ENCODE measurements at regions not wholly inside any gene's neighbourhood (a gene's known extent, or its start where the extent isn't known, plus 50 kb on each side); places are given as distances from the start of the nearest gene placed in this dataset.

DNA sequence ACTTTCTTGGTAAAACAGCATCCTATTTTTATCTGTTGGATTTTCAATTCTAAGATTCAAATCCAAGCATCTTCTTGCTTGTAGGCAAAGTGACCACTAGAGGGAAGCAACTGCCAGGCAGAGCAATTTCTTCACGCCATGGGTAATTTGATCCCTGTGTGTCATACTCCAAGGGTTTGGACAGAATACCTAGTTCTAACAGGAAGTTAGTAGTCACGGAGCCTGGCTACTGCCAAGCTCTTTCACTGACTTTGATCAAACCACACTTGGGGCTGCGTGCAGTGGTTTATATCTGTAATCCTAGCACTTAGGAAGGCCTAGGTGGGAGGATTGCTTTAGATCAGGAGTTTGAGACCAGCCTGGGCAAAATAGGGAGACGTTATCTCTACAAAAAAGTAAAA lies 473.6 kb upstream of the TNC start:
- H3K36me3 ChIP-seq (ENCODE audit: control insufficient read depth, insufficient read depth, low read length), result no peaks in the 10 kb centered on the region
- no peak overlapping the region for H3K9ac ChIP-seq (ENCODE audit: low read length)
- no peak overlapping the region for H3K4me3 ChIP-seq (ENCODE audit: low read length)
- H3K27ac ChIP-seq (ENCODE audit: low read depth, low read length), result no peak overlapping the region
- H3K4me1 ChIP-seq (ENCODE audit: control insufficient read depth, insufficient read depth, low read length), result peaks cover 3% of the 10 kb centered on the region
- H3K27me3 ChIP-seq (ENCODE audit: control insufficient read depth, insufficient read depth, low read length), result no peaks in the 10 kb centered on the region

GRCh38 chr9:115593587-115594091 lies 475.7 kb upstream of the TNC start:
- Histone ChIP-seq H3K4me3 (ENCODE audit: low read length) (no peak overlapping the region), H3K36me3 (ENCODE audit: control insufficient read depth, insufficient read depth, low read length) (no peaks in the 10 kb centered on the region), H3K27me3 (ENCODE audit: control insufficient read depth, insufficient read depth, low read length) (no peaks in the 10 kb centered on the region), H3K9ac (ENCODE audit: low read length) (no peak overlapping the region), H3K27ac (ENCODE audit: low read depth, low read length) (no peak overlapping the region), H3K4me1 (ENCODE audit: control insufficient read depth, insufficient read depth, low read length) (peaks cover 3% of the 10 kb centered on the region)

DNA sequence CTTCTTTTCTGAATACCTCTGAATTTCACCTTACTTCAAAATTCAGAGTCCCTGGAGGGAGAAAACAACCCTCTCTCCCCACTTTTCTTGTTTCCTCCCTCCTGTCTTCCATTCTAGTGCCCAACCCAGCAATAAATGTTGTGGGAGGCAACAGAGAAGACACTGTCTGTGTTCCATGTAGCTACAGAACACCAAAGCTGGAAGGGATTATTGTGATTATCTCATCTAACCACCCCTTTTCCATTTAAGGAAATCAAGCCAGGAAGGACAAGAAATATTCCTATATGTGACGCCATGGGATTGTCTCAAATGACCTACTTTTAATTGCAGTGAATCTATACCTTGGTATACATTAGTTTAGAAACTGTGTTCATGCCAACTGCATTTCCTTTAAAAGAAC lies 476.6 kb upstream of the TNC start:
- Histone ChIP-seq H3K27me3 (ENCODE audit: control insufficient read depth, insufficient read depth, low read length) (no peaks in the 10 kb centered on the region), H3K27ac (ENCODE audit: low read depth, low read length) (no peak overlapping the region), H3K4me1 (ENCODE audit: control insufficient read depth, insufficient read depth, low read length) (peaks cover 7% of the 10 kb centered on the region), H3K36me3 (ENCODE audit: control insufficient read depth, insufficient read depth, low read length) (no peaks in the 10 kb centered on the region), H3K4me3 (ENCODE audit: low read length) (no peak overlapping the region), H3K9ac (ENCODE audit: low read length) (no peak overlapping the region)

GRCh38 chr9:115596021-115596745 lies 478.2 kb upstream of the TNC start:
- no peaks in the 10 kb centered on the region for H3K27me3 ChIP-seq (ENCODE audit: control insufficient read depth, insufficient read depth, low read length)
- no peak overlapping the region for H3K27ac ChIP-seq (ENCODE audit: low read depth, low read length)

GRCh38 chr9:115596746-115597080 lies 478.8 kb upstream of the TNC start:
- Histone ChIP-seq H3K4me1 (ENCODE audit: control insufficient read depth, insufficient read depth, low read length) (peaks cover 10% of the 10 kb centered on the region), H3K36me3 (ENCODE audit: control insufficient read depth, insufficient read depth, low read length) (no peaks in the 10 kb centered on the region), H3K4me3 (ENCODE audit: low read length) (no peak overlapping the region), H3K27ac (ENCODE audit: low read depth, low read length) (no peak overlapping the region), H3K27me3 (ENCODE audit: control insufficient read depth, insufficient read depth, low read length) (no peaks in the 10 kb centered on the region), H3K9ac (ENCODE audit: low read length) (no peak overlapping the region)

More at GRCh38 chr9:115596021-115596745, 478.2 kb upstream of the TNC start:
- H3K36me3 ChIP-seq (ENCODE audit: control insufficient read depth, insufficient read depth, low read length), result no peaks in the 10 kb centered on the region
- H3K4me3 ChIP-seq (ENCODE audit: low read length), result no peak overlapping the region
- no peak overlapping the region for H3K9ac ChIP-seq (ENCODE audit: low read length)
- peaks cover 10% of the 10 kb centered on the region for H3K4me1 ChIP-seq (ENCODE audit: control insufficient read depth, insufficient read depth, low read length)

GRCh38 chr9:115597330-115597895 lies 479.5 kb upstream of the TNC start:
- H3K27me3 ChIP-seq (ENCODE audit: control insufficient read depth, insufficient read depth, low read length), result no peaks in the 10 kb centered on the region
- H3K36me3 ChIP-seq (ENCODE audit: control insufficient read depth, insufficient read depth, low read length), result no peaks in the 10 kb centered on the region
- H3K9ac ChIP-seq (ENCODE audit: low read length), result no peak overlapping the region
- no peak overlapping the region for H3K27ac ChIP-seq (ENCODE audit: low read depth, low read length)
- H3K4me1 ChIP-seq (ENCODE audit: control insufficient read depth, insufficient read depth, low read length), result peaks cover 10% of the 10 kb centered on the region
- no peak overlapping the region for H3K4me3 ChIP-seq (ENCODE audit: low read length)

DNA sequence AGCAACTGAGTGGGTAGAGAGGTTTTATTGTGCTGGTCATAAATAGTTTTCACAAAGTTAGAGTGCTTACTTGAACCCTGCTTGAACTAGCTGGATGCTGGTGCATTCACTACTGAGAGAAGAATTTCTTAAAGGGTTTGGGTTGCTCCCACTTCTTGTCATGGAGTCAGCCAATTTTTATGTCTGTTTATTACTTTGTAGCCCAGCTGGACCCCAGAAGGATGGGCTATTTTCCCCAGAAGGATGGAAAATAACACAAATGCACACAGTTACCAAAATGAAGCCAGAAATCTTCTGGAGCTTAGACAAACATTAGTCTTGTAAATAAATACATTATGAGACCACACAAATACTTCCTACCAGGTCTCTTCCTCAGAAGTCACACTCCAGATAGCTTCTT lies 480.8 kb upstream of the TNC start:
- Histone ChIP-seq H3K9ac (ENCODE audit: low read length) (no peak overlapping the region), H3K36me3 (ENCODE audit: control insufficient read depth, insufficient read depth, low read length) (no peaks in the 10 kb centered on the region), H3K27me3 (ENCODE audit: control insufficient read depth, insufficient read depth, low read length) (no peaks in the 10 kb centered on the region), H3K4me3 (ENCODE audit: low read length) (no peak overlapping the region), H3K4me1 (ENCODE audit: control insufficient read depth, insufficient read depth, low read length) (peaks cover 10% of the 10 kb centered on the region), H3K27ac (ENCODE audit: low read depth, low read length) (no peak overlapping the region)

GRCh38 chr9:115599898-115600297 lies 481.9 kb upstream of the TNC start:
- Histone ChIP-seq H3K27ac (ENCODE audit: low read depth, low read length) (peak overlapping the region; percentile 12), H3K4me3 (ENCODE audit: low read length) (no peak overlapping the region), H3K4me1 (ENCODE audit: control insufficient read depth, insufficient read depth, low read length) (peaks cover 6% of the 10 kb centered on the region), H3K9ac (ENCODE audit: low read length) (no peak overlapping the region), H3K27me3 (ENCODE audit: control insufficient read depth, insufficient read depth, low read length) (no peaks in the 10 kb centered on the region), H3K36me3 (ENCODE audit: control insufficient read depth, insufficient read depth, low read length) (no peaks in the 10 kb centered on the region)

GRCh38 chr9:115601434-115601833 lies 483.5 kb upstream of the TNC start:
- Histone ChIP-seq H3K27ac (ENCODE audit: low read depth, low read length) (no peak overlapping the region), H3K4me3 (ENCODE audit: low read length) (no peak overlapping the region), H3K9ac (ENCODE audit: low read length) (no peak overlapping the region), H3K36me3 (ENCODE audit: control insufficient read depth, insufficient read depth, low read length) (no peaks in the 10 kb centered on the region), H3K4me1 (ENCODE audit: control insufficient read depth, insufficient read depth, low read length) (peaks cover 6% of the 10 kb centered on the region), H3K27me3 (ENCODE audit: control insufficient read depth, insufficient read depth, low read length) (no peaks in the 10 kb centered on the region)

- Histone ChIP-seq H3K4me3 (ENCODE audit: low read length) (no peak overlapping the region), H3K27me3 (ENCODE audit: control insufficient read depth, insufficient read depth, low read length) (no peaks in the 10 kb centered on the region), H3K36me3 (ENCODE audit: control insufficient read depth, insufficient read depth, low read length) (no peaks in the 10 kb centered on the region), H3K27ac (ENCODE audit: low read depth, low read length) (no peak overlapping the region), H3K4me1 (ENCODE audit: control insufficient read depth, insufficient read depth, low read length) (peaks cover 2% of the 10 kb centered on the region), H3K9ac (ENCODE audit: low read length) (no peak overlapping the region)
Observed at GRCh38 chr9:115604831-115605483, 487.0 kb upstream of the TNC start.

DNA sequence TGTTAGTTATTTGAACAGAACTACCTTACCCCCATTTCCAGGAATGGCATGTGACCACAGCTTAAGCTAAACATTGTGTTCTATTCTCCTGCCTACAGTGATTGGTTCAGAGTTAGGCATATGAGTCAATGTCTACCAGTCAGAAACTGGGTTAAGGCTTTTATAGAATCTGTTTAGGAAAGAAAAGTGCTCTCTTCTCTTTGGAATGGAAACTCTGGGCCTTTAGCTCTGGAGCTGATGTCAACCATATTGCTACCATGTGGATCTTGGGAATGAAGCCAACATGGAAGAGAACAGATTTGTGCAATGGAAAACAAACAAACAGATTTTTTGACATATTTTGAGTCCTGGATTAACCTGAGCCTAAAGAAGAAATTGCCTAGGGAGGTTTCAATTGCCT lies 488.9 kb upstream of the TNC start:
- H3K9ac ChIP-seq (ENCODE audit: low read length), result no peak overlapping the region
- H3K27ac ChIP-seq (ENCODE audit: low read depth, low read length), result no peak overlapping the region
- no peaks in the 10 kb centered on the region for H3K36me3 ChIP-seq (ENCODE audit: control insufficient read depth, insufficient read depth, low read length)
- peaks cover 2% of the 10 kb centered on the region for H3K4me1 ChIP-seq (ENCODE audit: control insufficient read depth, insufficient read depth, low read length)
- H3K4me3 ChIP-seq (ENCODE audit: low read length), result no peak overlapping the region
- no peaks in the 10 kb centered on the region for H3K27me3 ChIP-seq (ENCODE audit: control insufficient read depth, insufficient read depth, low read length)

- Histone ChIP-seq H3K27me3 (ENCODE audit: control insufficient read depth, insufficient read depth, low read length) (no peaks in the 10 kb centered on the region), H3K36me3 (ENCODE audit: control insufficient read depth, insufficient read depth, low read length) (no peaks in the 10 kb centered on the region), H3K4me1 (ENCODE audit: control insufficient read depth, insufficient read depth, low read length) (peaks cover 2% of the 10 kb centered on the region), H3K4me3 (ENCODE audit: low read length) (no peak overlapping the region), H3K27ac (ENCODE audit: low read depth, low read length) (no peak overlapping the region), H3K9ac (ENCODE audit: low read length) (no peak overlapping the region)
Observed at GRCh38 chr9:115614326-115614999, 496.5 kb upstream of the TNC start.
